ENCODE measurements at regions not wholly inside any gene's neighbourhood (a gene's known extent, or its start where the extent isn't known, plus 50 kb on each side); places are given as distances from the start of the nearest gene placed in this dataset.

DNA sequence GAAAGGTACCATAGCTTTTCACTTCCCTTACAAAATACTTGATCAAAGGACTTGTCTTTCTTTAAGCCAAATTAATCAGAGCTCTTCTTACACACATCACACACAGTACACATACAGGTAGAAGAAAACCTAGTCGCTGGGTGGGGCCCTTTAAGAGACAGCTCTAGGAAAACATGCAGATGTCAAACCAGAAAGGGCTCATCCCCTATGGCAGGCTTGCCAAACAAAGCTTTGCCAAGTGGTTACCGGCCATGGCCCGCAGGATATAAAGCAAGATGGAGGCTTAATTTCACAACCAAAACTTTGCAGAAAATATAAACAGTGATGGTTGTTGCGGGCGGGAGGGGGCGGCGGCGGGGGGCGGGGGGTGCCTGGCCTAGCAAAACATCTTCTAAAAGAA lies 2156.0 kb upstream of the PIK3C3 start:
- TF ChIP-seq, protein P1, sequence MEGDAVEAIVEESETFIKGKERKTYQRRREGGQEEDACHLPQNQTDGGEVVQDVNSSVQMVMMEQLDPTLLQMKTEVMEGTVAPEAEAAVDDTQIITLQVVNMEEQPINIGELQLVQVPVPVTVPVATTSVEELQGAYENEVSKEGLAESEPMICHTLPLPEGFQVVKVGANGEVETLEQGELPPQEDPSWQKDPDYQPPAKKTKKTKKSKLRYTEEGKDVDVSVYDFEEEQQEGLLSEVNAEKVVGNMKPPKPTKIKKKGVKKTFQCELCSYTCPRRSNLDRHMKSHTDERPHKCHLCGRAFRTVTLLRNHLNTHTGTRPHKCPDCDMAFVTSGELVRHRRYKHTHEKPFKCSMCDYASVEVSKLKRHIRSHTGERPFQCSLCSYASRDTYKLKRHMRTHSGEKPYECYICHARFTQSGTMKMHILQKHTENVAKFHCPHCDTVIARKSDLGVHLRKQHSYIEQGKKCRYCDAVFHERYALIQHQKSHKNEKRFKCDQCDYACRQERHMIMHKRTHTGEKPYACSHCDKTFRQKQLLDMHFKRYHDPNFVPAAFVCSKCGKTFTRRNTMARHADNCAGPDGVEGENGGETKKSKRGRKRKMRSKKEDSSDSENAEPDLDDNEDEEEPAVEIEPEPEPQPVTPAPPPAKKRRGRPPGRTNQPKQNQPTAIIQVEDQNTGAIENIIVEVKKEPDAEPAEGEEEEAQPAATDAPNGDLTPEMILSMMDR (IDR thresholded peaks at IDR 0.05; ENCODE audit: extremely low read depth, insufficient read depth, missing control alignments) = no peak
- DNase-seq (ENCODE audit: low spot score) = no peak
- in situ Hi-C loops (cut with MboI; ENCODE audit: low pct_unique_long_range_greater_than_20kb, low sequenced_read_pairs, unreplicated experiment) = no loop called here

DNA sequence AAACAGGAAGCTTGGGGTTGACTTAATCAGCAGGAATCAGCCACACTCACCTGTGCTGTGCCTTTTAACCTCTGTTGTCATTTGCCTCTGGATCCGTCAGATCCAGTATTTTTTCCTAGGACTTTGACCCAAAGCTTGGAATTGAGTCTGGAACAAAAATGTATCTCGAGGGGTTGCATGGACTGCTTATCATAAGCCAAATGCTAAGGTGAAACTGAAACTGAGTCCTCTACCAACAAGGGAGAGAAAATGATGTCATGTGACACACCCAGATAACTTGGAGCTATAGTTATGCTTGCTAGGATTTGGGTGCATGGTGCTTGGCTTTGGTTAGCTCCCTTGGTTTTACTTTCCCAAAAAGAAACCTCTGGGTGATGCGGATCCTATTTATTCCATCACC lies 2158.6 kb upstream of the PIK3C3 start:
- TF ChIP-seq, protein P1 (IDR thresholded peaks at IDR 0.05; ENCODE audit: extremely low read depth, insufficient read depth, missing control alignments) = no peak
- DNase-seq (ENCODE audit: low spot score) = no peak
- in situ Hi-C loops (cut with MboI; ENCODE audit: low pct_unique_long_range_greater_than_20kb, low sequenced_read_pairs, unreplicated experiment) = no loop called here

DNA sequence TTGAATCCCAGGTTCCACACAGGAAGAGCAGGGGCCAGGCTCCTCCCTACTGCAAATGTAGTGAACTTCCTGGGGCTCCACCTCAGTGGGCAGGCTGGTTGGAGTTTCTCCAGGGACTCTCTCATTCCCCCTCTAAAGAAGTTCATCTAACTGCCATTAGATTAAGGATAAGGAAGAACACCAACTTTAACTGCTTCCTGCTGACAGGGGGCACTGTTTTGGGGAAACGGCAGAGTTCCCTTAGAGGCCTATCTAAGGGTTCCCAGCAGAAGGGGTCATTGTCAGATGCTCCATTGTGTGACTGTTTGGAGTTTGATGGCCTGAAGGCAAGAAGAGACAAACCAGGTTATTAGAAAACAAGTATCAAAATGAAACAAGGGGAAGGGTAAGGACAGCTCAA lies 2159.7 kb upstream of the PIK3C3 start:
- TF ChIP-seq, protein P1 (IDR thresholded peaks at IDR 0.05; ENCODE audit: extremely low read depth, insufficient read depth, missing control alignments) = no peak
- no peak for DNase-seq (ENCODE audit: low spot score)
- in situ Hi-C loops (cut with MboI; ENCODE audit: low pct_unique_long_range_greater_than_20kb, low sequenced_read_pairs, unreplicated experiment) = no loop called here

DNA sequence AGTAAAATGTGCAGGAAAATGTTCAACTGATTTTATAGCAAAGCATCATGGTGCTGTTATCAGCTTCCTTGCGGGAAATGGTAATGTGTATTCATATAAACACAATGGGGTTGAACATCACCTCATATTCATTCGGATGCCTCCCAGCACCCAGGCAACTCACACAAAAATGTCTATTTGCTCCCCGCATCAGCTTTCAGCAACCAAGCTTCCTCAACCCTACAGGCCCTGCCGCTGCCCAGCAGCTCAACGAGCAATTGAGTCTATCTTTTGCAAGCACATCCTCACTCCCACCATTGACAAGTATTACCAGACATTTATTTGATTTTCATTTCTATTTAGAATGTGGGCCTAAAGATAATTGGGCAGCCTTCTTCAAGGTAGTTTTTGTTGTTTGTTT lies 2161.4 kb upstream of the PIK3C3 start:
- no peak for DNase-seq (ENCODE audit: low spot score)
- in situ Hi-C loops (cut with MboI; ENCODE audit: low pct_unique_long_range_greater_than_20kb, low sequenced_read_pairs, unreplicated experiment) = no loop called here
- TF ChIP-seq, protein P1 (IDR thresholded peaks at IDR 0.05; ENCODE audit: extremely low read depth, insufficient read depth, missing control alignments) = no peak

DNA sequence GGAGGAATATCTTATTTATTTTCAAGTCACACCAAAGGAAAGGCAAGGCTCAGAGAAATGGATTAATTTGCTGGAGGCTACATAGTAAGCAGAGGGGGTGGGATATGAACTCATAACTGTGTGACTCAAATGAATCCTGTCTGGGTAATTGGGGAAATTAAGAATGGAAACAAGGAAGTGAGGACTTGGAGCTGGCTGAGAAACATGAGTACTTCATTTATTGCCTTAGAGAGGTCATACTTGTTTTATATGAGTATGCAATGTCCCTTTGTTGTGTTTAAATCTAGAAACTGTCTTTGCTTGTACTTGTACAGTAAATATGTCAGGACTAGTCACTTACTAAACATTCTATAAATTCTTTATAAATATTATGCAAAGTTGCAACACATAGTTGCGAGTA lies 2166.7 kb upstream of the PIK3C3 start:
- in situ Hi-C loops (cut with MboI; ENCODE audit: low pct_unique_long_range_greater_than_20kb, low sequenced_read_pairs, unreplicated experiment) = no loop called here
- TF ChIP-seq, protein P1 (IDR thresholded peaks at IDR 0.05; ENCODE audit: extremely low read depth, insufficient read depth, missing control alignments) = no peak
- no peak for DNase-seq (ENCODE audit: low spot score)

DNA sequence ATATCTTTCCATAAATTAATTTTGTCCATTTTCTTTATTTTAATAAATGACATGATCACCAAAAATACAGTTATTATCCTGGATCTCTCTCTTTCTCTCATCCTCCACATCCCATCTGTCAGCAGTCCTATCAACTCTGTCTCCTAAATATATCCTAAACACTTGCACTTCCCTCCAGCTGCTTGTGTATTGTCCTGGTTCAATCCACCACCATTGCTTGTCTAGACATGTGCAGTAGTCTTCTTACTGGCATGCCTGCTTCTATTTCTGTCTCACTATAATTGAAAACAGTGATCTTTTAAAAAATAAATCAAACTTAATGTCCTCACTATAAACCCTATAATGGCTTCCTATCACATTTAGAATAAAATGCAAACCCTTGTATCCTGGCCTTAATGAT lies 2168.6 kb upstream of the PIK3C3 start:
- in situ Hi-C loops (cut with MboI; ENCODE audit: low pct_unique_long_range_greater_than_20kb, low sequenced_read_pairs, unreplicated experiment) = no loop called here
- TF ChIP-seq, protein P1 (IDR thresholded peaks at IDR 0.05; ENCODE audit: extremely low read depth, insufficient read depth, missing control alignments) = no peak
- DNase-seq (ENCODE audit: low spot score) = no peak

DNA sequence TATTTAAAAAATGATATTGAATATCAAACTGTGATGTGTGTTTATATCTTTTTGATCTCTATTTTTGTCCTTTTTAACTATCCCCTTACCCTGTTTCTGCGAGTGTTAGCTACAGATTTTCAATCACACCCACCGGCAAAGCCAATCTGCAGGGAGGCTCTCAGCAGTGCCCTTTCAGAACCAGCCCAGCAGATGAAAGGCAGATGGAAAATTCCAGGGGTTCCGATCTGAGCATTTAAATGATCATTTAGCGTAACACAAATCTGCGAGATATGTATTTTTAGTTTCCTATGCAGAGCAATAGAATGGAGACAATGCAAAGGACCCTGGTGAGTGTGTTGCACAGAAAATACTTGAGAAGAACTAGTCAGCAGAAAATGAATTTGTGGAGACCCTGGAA lies 2170.5 kb upstream of the PIK3C3 start:
- TF ChIP-seq, protein P1 (IDR thresholded peaks at IDR 0.05; ENCODE audit: extremely low read depth, insufficient read depth, missing control alignments) = no peak
- no peak for DNase-seq (ENCODE audit: low spot score)
- in situ Hi-C loops (cut with MboI; ENCODE audit: low pct_unique_long_range_greater_than_20kb, low sequenced_read_pairs, unreplicated experiment) = no loop called here
